H9 (cell line): ENCODE measurements at regions not wholly inside any gene's neighbourhood (a gene's known extent, or its start where the extent isn't known, plus 50 kb on each side); places are given as distances from the start of the nearest gene placed in this dataset.
A peak's percentile ranks its signal among the peaks of the same experiment; 100 is the strongest.

Source experiments
- DNase-seq: peaks from one replicate; pipeline ENCODE4 v3.0.0-alpha.2; 2017
- H2AFZ ChIP-seq: one replicate; pipeline ENCODE4 v1.6.1; 2013; ENCODE audit warnings: mild to moderate bottlenecking, low read length, control low read depth, moderate library complexity
- H2AK5ac ChIP-seq: 2 replicates; pipeline ENCODE4 v1.6.1; 2013; ENCODE audit warnings: low read length, control low read depth, mixed read lengths; ENCODE audit not compliant: insufficient read length
- H2BK120ac ChIP-seq: one replicate; pipeline ENCODE4 v1.6.1; 2013; ENCODE audit warnings: low read depth, mild to moderate bottlenecking, low read length, control low read depth, inconsistent platforms; ENCODE audit not compliant: poor library complexity, severe bottlenecking
- H2BK12ac ChIP-seq: 2 replicates; pipeline ENCODE4 v1.6.1; 2013; ENCODE audit warnings: low read length, control low read depth, mixed read lengths, low read depth; ENCODE audit not compliant: insufficient read length
- H2BK15ac ChIP-seq: 2 replicates; pipeline ENCODE4 v1.6.1; 2013; ENCODE audit warnings: low read depth, low read length, control low read depth
- H2BK20ac ChIP-seq: one replicate; pipeline ENCODE4 v1.6.1; 2013; ENCODE audit warnings: low read depth, mild to moderate bottlenecking, low read length, control low read depth, inconsistent platforms; ENCODE audit not compliant: poor library complexity, severe bottlenecking
- H2BK5ac ChIP-seq: 2 replicates; pipeline ENCODE4 v1.6.1; 2013; ENCODE audit warnings: low read length, control low read depth, mixed read lengths; ENCODE audit not compliant: insufficient read length
- H3K14ac ChIP-seq: 2 replicates; pipeline ENCODE4 v1.6.1; 2013; ENCODE audit warnings: low read length, control low read depth; ENCODE audit not compliant: insufficient read depth
- H3K18ac ChIP-seq: 2 replicates; pipeline ENCODE4 v1.6.1; 2013; ENCODE audit warnings: low read depth, mild to moderate bottlenecking, mixed read lengths, low read length, control low read depth; ENCODE audit not compliant: insufficient read length
- H3K23ac ChIP-seq: 2 replicates; pipeline ENCODE4 v1.6.1; 2013; ENCODE audit warnings: low read length, control low read depth, mixed read lengths, low read depth; ENCODE audit not compliant: insufficient read length
- H3K23me2 ChIP-seq: 2 replicates; pipeline ENCODE4 v1.6.1; 2013; ENCODE audit warnings: low read depth, mild to moderate bottlenecking, mixed read lengths, low read length, control low read depth; ENCODE audit not compliant: insufficient read length, poor library complexity, severe bottlenecking
- H3K27ac ChIP-seq: 2 replicates; pipeline ENCODE4 v1.5.1; 2013; ENCODE audit warnings: low read length, control low read depth, mixed read lengths, low read depth; ENCODE audit not compliant: insufficient read length
- H3K27me3 ChIP-seq: 2 replicates; pipeline ENCODE4 v1.6.1; 2013; ENCODE audit warnings: low read length, control low read depth, inconsistent platforms; ENCODE audit not compliant: insufficient read depth
- H3K4ac ChIP-seq: 2 replicates; pipeline ENCODE4 v1.6.1; 2013; ENCODE audit warnings: low read depth, mild to moderate bottlenecking, control low read depth, inconsistent platforms, low read length, moderate library complexity
- H3K4me1 ChIP-seq: 2 replicates; pipeline ENCODE4 v1.6.1; 2013; ENCODE audit warnings: low read length, control low read depth, inconsistent platforms; ENCODE audit not compliant: insufficient read depth
- H3K4me2 ChIP-seq: 2 replicates; pipeline ENCODE4 v1.6.1; 2013; ENCODE audit warnings: low read length, control low read depth, mixed read lengths; ENCODE audit not compliant: insufficient read length, insufficient read depth
- H3K56ac ChIP-seq: 2 replicates; pipeline ENCODE4 v1.6.1; 2013; ENCODE audit warnings: low read depth, mild to moderate bottlenecking, mixed read lengths, low read length, control low read depth; ENCODE audit not compliant: insufficient read length
- H3K79me1 ChIP-seq: 2 replicates; pipeline ENCODE4 v1.6.1; 2013; ENCODE audit warnings: low read depth, mild to moderate bottlenecking, moderate library complexity, low read length, control low read depth, inconsistent platforms; ENCODE audit not compliant: insufficient read depth, poor library complexity, severe bottlenecking
- H3K79me2 ChIP-seq: 2 replicates; pipeline ENCODE4 v1.6.1; 2013; ENCODE audit warnings: low read length, control low read depth, inconsistent platforms; ENCODE audit not compliant: insufficient read depth
- H3K9ac ChIP-seq: 2 replicates; pipeline ENCODE4 v1.6.1; 2013; ENCODE audit warnings: low read length, control low read depth, mixed read lengths; ENCODE audit not compliant: insufficient read length; ENCODE audit errors: extremely low read depth
- H3K9me3 ChIP-seq: one replicate; pipeline ENCODE4 v1.6.1; 2013; ENCODE audit warnings: low read depth, low read length, inconsistent platforms; ENCODE audit not compliant: control insufficient read depth
- H3T11ph ChIP-seq: one replicate; pipeline ENCODE4 v1.6.1; 2013; ENCODE audit warnings: mild to moderate bottlenecking, low read length, control low read depth, inconsistent platforms
- H4K20me1 ChIP-seq: one replicate; pipeline ENCODE4 v1.6.1; 2013; ENCODE audit not compliant: control insufficient read depth, insufficient read length, insufficient read depth
- H4K5ac ChIP-seq: 2 replicates; pipeline ENCODE4 v1.6.1; 2013; ENCODE audit warnings: low read depth, mild to moderate bottlenecking, mixed read lengths, low read length, control low read depth; ENCODE audit not compliant: insufficient read length
- H4K8ac ChIP-seq: replicated peaks from 2 replicates; pipeline ENCODE4 v1.6.1; 2013; ENCODE audit warnings: low read length, control low read depth, mixed read lengths, low read depth; ENCODE audit not compliant: insufficient read length
- H4K91ac ChIP-seq: 2 replicates; pipeline ENCODE4 v1.6.1; 2013; ENCODE audit warnings: low read depth, mild to moderate bottlenecking, moderate library complexity, mixed read lengths, low read length, control low read depth; ENCODE audit not compliant: insufficient read length
- H3K27ac Mint-ChIP-seq, 3 experiments: 2 replicates in 2 of 3; 3 replicates in 1 of 3; pipeline ENCODE4 v1.8.0; 2020 to 2021; ENCODE audit warnings: mixed read lengths in 3 of 3, mild to moderate bottlenecking in 1 of 3, moderate library complexity in 1 of 3
- H3K27me3 Mint-ChIP-seq: 2 replicates; pipeline ENCODE4 v1.8.0; 2021; ENCODE audit warnings: low read depth, mild to moderate bottlenecking, moderate library complexity, mixed read lengths
- H3K36me3 Mint-ChIP-seq, 3 experiments: 2 replicates in 2 of 3; 3 replicates in 1 of 3; pipeline ENCODE4 v1.8.0; 2020 to 2021; ENCODE audit warnings: low read depth in 3 of 3, mixed read lengths in 3 of 3; ENCODE audit not compliant: insufficient read depth in 1 of 3
- H3K4me1 Mint-ChIP-seq, 2 experiments: 2 replicates each; pipeline ENCODE4 v1.8.0; 2020; ENCODE audit warnings: mixed read lengths in 2 of 2
- H3K4me3 Mint-ChIP-seq, 2 experiments: 2 replicates in 1 of 2; 3 replicates in 1 of 2; pipeline ENCODE4 v1.8.0; 2020 to 2021; ENCODE audit warnings: mild to moderate bottlenecking in 2 of 2, mixed read lengths in 2 of 2, moderate library complexity in 1 of 2
- H3K9me3 Mint-ChIP-seq, 2 experiments: 2 replicates in 1 of 2; 3 replicates in 1 of 2; pipeline ENCODE4 v1.8.0; 2020; ENCODE audit warnings: mild to moderate bottlenecking in 2 of 2, mixed read lengths in 2 of 2, moderate library complexity in 1 of 2
- WGBS: extraction: QIAGEN DNeasy Blood & Tissue Kit; methylation state at CpG from one replicate; pipeline ENCODE4 v1.1.7; 2013; ENCODE audit warnings: missing lambda C conversion rate, low lambda C conversion rate, mixed read lengths; ENCODE audit not compliant: insufficient read length; ENCODE audit errors: extremely low coverage; 5-methylcytosine and 5-hydroxymethylcytosine counted together
- TF ChIP-seq, protein P1 (sequence below): fragments of 200-600 bp; sonication (generic); conservative IDR thresholded peaks from 3 replicates; pipeline ENCODE4 v1.8.0; 2021; ENCODE audit warnings: antibody characterized with exemption, mild to moderate bottlenecking

DNA sequence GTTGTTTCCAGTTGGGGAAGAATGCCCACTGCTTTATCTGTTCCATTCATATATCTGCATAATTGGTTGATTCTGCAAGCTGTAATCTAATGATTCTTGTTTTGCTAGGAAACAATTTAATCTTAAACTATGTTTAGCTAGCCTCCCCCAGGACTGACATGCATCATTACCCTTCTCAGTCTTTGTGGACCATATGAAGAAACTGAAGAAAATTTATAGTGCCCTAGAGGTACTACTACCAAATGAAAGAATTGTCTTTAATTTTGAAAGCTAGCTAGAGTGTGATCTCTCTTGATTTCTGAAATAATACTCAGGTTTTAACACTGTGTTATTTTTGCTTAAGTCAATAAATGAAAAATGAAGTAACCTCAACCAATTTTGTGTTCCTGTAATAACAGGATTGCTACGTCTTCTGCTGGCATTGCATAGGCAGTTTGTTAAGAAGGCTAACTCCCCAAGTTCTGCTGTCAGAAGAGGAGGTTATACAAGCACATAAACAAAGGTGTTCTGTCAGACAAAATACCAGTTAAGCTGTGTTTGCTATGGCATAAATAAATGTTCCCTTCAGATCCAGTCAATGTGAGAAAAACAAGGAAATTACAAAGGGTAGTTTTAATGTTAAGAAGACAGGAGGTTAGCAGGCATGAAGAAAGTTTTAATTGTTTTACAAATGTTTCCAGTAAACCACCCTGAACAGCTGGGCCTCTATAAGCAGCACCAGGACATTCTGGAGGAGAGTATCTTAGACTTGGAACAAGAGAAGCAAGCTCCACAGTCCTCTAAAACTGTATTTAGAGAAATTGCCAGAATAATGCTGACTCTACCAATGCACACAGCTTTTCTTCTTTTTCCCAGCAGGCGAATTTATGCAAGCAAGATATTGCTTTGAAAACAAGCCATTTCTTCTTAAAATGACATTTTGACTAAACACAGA lies 90.3 kb upstream of the CTTNBP2 start:
- Mint-ChIP-seq H3K27me3 (no peaks in the 10 kb centered on the region), H3K4me3 (no peak overlapping the region)
- TF ChIP-seq, protein P1, sequence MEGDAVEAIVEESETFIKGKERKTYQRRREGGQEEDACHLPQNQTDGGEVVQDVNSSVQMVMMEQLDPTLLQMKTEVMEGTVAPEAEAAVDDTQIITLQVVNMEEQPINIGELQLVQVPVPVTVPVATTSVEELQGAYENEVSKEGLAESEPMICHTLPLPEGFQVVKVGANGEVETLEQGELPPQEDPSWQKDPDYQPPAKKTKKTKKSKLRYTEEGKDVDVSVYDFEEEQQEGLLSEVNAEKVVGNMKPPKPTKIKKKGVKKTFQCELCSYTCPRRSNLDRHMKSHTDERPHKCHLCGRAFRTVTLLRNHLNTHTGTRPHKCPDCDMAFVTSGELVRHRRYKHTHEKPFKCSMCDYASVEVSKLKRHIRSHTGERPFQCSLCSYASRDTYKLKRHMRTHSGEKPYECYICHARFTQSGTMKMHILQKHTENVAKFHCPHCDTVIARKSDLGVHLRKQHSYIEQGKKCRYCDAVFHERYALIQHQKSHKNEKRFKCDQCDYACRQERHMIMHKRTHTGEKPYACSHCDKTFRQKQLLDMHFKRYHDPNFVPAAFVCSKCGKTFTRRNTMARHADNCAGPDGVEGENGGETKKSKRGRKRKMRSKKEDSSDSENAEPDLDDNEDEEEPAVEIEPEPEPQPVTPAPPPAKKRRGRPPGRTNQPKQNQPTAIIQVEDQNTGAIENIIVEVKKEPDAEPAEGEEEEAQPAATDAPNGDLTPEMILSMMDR, result no peak

More for the DNA sequence above, 90.3 kb upstream of the CTTNBP2 start:
- peak overlapping the region in 2 of 3 experiments; percentile 40 to 87; a peak in 4 of 7 replicates for H3K27ac Mint-ChIP-seq
- Histone ChIP-seq H2BK5ac (no peak overlapping the region), H3K9me3 (no peaks in the 10 kb centered on the region), H3K9ac (no peak overlapping the region), H2BK12ac (no peak overlapping the region), H2BK120ac (no peak overlapping the region), H3K4me2 (no peak overlapping the region), H3K14ac (no peak overlapping the region), H2BK20ac (no peak overlapping the region), H4K91ac (no peak overlapping the region), H3K56ac (no peak overlapping the region), H3K79me2 (no peaks in the 10 kb centered on the region), H3K18ac (no peak overlapping the region), H3K27me3 (no peaks in the 10 kb centered on the region), H3K4ac (no peak overlapping the region), H3K27ac (no peak overlapping the region), H2BK15ac (no peak overlapping the region), H2AFZ (no peak overlapping the region), H4K5ac (no peak overlapping the region), H2AK5ac (no peak overlapping the region), H3K79me1 (no peaks in the 10 kb centered on the region), H3T11ph (no peak overlapping the region), H3K23me2 (no peaks in the 10 kb centered on the region), H3K23ac (no peak overlapping the region), H4K8ac (no peak overlapping the region), H3K4me1 (peaks cover 8% of the 10 kb centered on the region; the same call in 1 of the 2 replicates), H4K20me1 (no peaks in the 10 kb centered on the region)
- H3K36me3 Mint-ChIP-seq, result no peaks in the 10 kb centered on the region; a peak in 1 of 7 replicates
- no peak for DNase-seq
- peaks cover under 1% of the 10 kb centered on the region in 2 experiments; a peak in 1 of 5 replicates for H3K9me3 Mint-ChIP-seq
- no CpG with 5 or more reads among the region's 2 CpGs for WGBS
- H3K4me1 Mint-ChIP-seq, result peaks cover 40 to 42% of the 10 kb centered on the region in 2 experiments
